ENCODE measurements at regions not wholly inside any gene's neighbourhood (a gene's known extent, or its start where the extent isn't known, plus 50 kb on each side); places are given as distances from the start of the nearest gene placed in this dataset.

GRCh38 chr2:16296331-16297250 lies 356.2 kb downstream of the MYCN start:
- TF ChIP-seq CTCF (IDR thresholded peaks at IDR 0.05; ENCODE audit: low read depth, low read length, missing input control) (no peak), TAF1 (conservative IDR thresholded peaks at IDR 0.05) (no peak), RAD21 (IDR thresholded peaks at IDR 0.05) (no peak), ZBTB33 (IDR thresholded peaks at IDR 0.05) (no peak), MAX (IDR thresholded peaks at IDR 0.05) (no peak), FOXA1 (IDR thresholded peaks at IDR 0.05) (no peak), JUND (IDR thresholded peaks at IDR 0.05) (no peak), ATF3 (IDR thresholded peaks at IDR 0.05) (no peak), YY1 (IDR thresholded peaks at IDR 0.05) (no peak)
